Trophoblast cell (in vitro differentiated cells and primary cell): ENCODE measurements at regions not wholly inside any gene's neighbourhood (a gene's known extent, or its start where the extent isn't known, plus 50 kb on each side); places are given as distances from the start of the nearest gene placed in this dataset.

ENCODE experiments used
- DNase-seq, 2 donors: peaks; one replicate each; pipeline ENCODE4 v3.0.0-alpha.2; 2016
- H2AFZ ChIP-seq: 2 replicates; pipeline ENCODE4 v1.6.1; 2013; ENCODE audit warnings: low read length, moderate library complexity, mild to moderate bottlenecking; ENCODE audit not compliant: insufficient read depth, poor library complexity
- H2AK5ac ChIP-seq: 2 replicates; pipeline ENCODE4 v1.6.1; 2013; ENCODE audit warnings: mild to moderate bottlenecking, low read length
- H2BK120ac ChIP-seq: 2 replicates; pipeline ENCODE4 v1.6.1; 2013; ENCODE audit warnings: low read length, mild to moderate bottlenecking, moderate library complexity; ENCODE audit not compliant: insufficient read depth, poor library complexity
- H2BK12ac ChIP-seq: 2 replicates; pipeline ENCODE4 v1.6.1; 2013; ENCODE audit warnings: mild to moderate bottlenecking, low read length, moderate library complexity
- H2BK5ac ChIP-seq: 2 replicates; pipeline ENCODE4 v1.6.1; 2013; ENCODE audit warnings: low read length, low read depth, moderate library complexity, mild to moderate bottlenecking; ENCODE audit not compliant: poor library complexity
- H3K14ac ChIP-seq: 2 replicates; pipeline ENCODE4 v1.6.1; 2013; ENCODE audit warnings: mild to moderate bottlenecking, low read length
- H3K18ac ChIP-seq: 2 replicates; pipeline ENCODE4 v1.6.1; 2013; ENCODE audit warnings: mild to moderate bottlenecking, low read length
- H3K23ac ChIP-seq: 2 replicates; pipeline ENCODE4 v1.6.1; 2013; ENCODE audit warnings: low read length
- H3K27ac ChIP-seq: 2 replicates; pipeline ENCODE4 v1.5.1; 2013; ENCODE audit warnings: low read depth, mild to moderate bottlenecking, inconsistent platforms, low read length, moderate library complexity
- H3K27me3 ChIP-seq: 2 replicates; pipeline ENCODE4 v1.6.1; 2013; ENCODE audit warnings: inconsistent platforms, mild to moderate bottlenecking, low read length, moderate library complexity; ENCODE audit not compliant: insufficient read depth
- H3K36me3 ChIP-seq, 2 experiments: 1 replicate in 1 of 2; 2 replicates in 1 of 2; pipeline ENCODE4 v1.6.1; 2013; ENCODE audit warnings: low read length in 2 of 2, mild to moderate bottlenecking in 2 of 2, moderate library complexity in 1 of 2; ENCODE audit not compliant: insufficient read depth in 2 of 2, control insufficient read depth in 1 of 2
- H3K4ac ChIP-seq: 2 replicates; pipeline ENCODE4 v1.6.1; 2013; ENCODE audit warnings: low read depth, mild to moderate bottlenecking, low read length, moderate library complexity
- H3K4me1 ChIP-seq, 2 experiments: 1 replicate in 1 of 2; 2 replicates in 1 of 2; pipeline ENCODE4 v1.6.1; 2013; ENCODE audit warnings: low read length in 2 of 2, mild to moderate bottlenecking in 2 of 2, moderate library complexity in 1 of 2; ENCODE audit not compliant: insufficient read depth in 2 of 2, control insufficient read depth in 1 of 2
- H3K4me2 ChIP-seq: 2 replicates; pipeline ENCODE4 v1.6.1; 2013; ENCODE audit warnings: inconsistent platforms, mild to moderate bottlenecking, low read length, moderate library complexity
- H3K4me3 ChIP-seq: 2 replicates; pipeline ENCODE4 v1.5.1; 2013; ENCODE audit warnings: mild to moderate bottlenecking, low read depth, low read length, inconsistent platforms
- H3K79me1 ChIP-seq: one replicate; pipeline ENCODE4 v1.6.1; 2013; ENCODE audit warnings: low read length
- H3K79me2 ChIP-seq: 2 replicates; pipeline ENCODE4 v1.6.1; 2013; ENCODE audit warnings: low read length, mild to moderate bottlenecking; ENCODE audit not compliant: control insufficient read depth, insufficient read depth, poor library complexity
- H3K9ac ChIP-seq: 2 replicates; pipeline ENCODE4 v1.6.1; 2013; ENCODE audit warnings: mild to moderate bottlenecking, low read length
- H3K9me3 ChIP-seq: 2 replicates; pipeline ENCODE4 v1.6.1; 2013; ENCODE audit warnings: low read depth, mild to moderate bottlenecking, control low read depth, inconsistent platforms, low read length; ENCODE audit not compliant: insufficient read depth
- H4K12ac ChIP-seq: 2 replicates; pipeline ENCODE4 v1.6.1; 2013; ENCODE audit warnings: low read depth, mild to moderate bottlenecking, low read length, moderate library complexity
- H4K8ac ChIP-seq: 2 replicates; pipeline ENCODE4 v1.6.1; 2013; ENCODE audit warnings: low read depth, mild to moderate bottlenecking, low read length, moderate library complexity
- H4K91ac ChIP-seq: one replicate; pipeline ENCODE4 v1.6.1; 2013; ENCODE audit warnings: low read depth, mild to moderate bottlenecking, low read length, moderate library complexity
- WGBS: extraction: QIAGEN DNeasy Blood & Tissue Kit; methylation state at CpG from one replicate; pipeline ENCODE4 v1.1.7; 2013; ENCODE audit warnings: missing lambda C conversion rate; ENCODE audit not compliant: insufficient read length, insufficient coverage; ENCODE audit errors: extremely low coverage; 5-methylcytosine and 5-hydroxymethylcytosine counted together

GRCh38 chr14:34297786-34298520 is 164.1 kb downstream of the SPTSSA start:
- H3K79me1 ChIP-seq = no peaks in the 10 kb centered on the region
- H3K9me3 ChIP-seq = peaks cover 2% of the 10 kb centered on the region
- H3K18ac ChIP-seq = no peak overlapping the region
- H3K27ac ChIP-seq = no peak overlapping the region
- H2BK5ac ChIP-seq = peak overlapping the region; percentile 48
- no peak overlapping the region for H2AK5ac ChIP-seq
- H3K14ac ChIP-seq = no peak overlapping the region
- no peak overlapping the region for H3K4me2 ChIP-seq
- H4K91ac ChIP-seq = peak overlapping the region; percentile 38
- H3K79me2 ChIP-seq = no peaks in the 10 kb centered on the region
- H3K9ac ChIP-seq = no peak overlapping the region
- H2AFZ ChIP-seq = no peak overlapping the region
- no peak overlapping the region for H3K4me3 ChIP-seq
- DNase-seq = peak; percentile 64 to 80
- WGBS = no CpG with 5 or more reads among the region's 6 CpGs
- H3K36me3 ChIP-seq = no peaks in the 10 kb centered on the region
- H4K12ac ChIP-seq = no peak overlapping the region
- H2BK12ac ChIP-seq = no peak overlapping the region
- H3K4me1 ChIP-seq = no peaks in the 10 kb centered on the region
- no peak overlapping the region for H4K8ac ChIP-seq
- H3K27me3 ChIP-seq = no peaks in the 10 kb centered on the region
- H2BK120ac ChIP-seq = peak overlapping the region; percentile 27
- H3K23ac ChIP-seq = no peak overlapping the region
- H3K4ac ChIP-seq = no peak overlapping the region

GRCh38 chr14:34283590-34283989 is 178.4 kb downstream of the SPTSSA start:
- Histone ChIP-seq H2BK12ac (no peak overlapping the region), H3K14ac (no peak overlapping the region), H3K4me3 (no peak overlapping the region), H3K18ac (no peak overlapping the region), H3K9ac (no peak overlapping the region), H2BK5ac (no peak overlapping the region), H3K79me2 (no peaks in the 10 kb centered on the region), H3K27ac (no peak overlapping the region), H2BK120ac (no peak overlapping the region), H3K9me3 (no peaks in the 10 kb centered on the region), H4K8ac (no peak overlapping the region), H3K4me2 (no peak overlapping the region), H3K79me1 (no peaks in the 10 kb centered on the region), H3K4ac (no peak overlapping the region), H4K12ac (no peak overlapping the region), H3K27me3 (no peaks in the 10 kb centered on the region), H2AK5ac (no peak overlapping the region), H3K36me3 (no peaks in the 10 kb centered on the region), H3K23ac (no peak overlapping the region), H4K91ac (no peak overlapping the region), H2AFZ (no peak overlapping the region), H3K4me1 (no peaks in the 10 kb centered on the region)
- no peak for DNase-seq

- no peaks in the 10 kb centered on the region for H3K9me3 ChIP-seq
- H3K27me3 ChIP-seq = no peaks in the 10 kb centered on the region
- H2BK5ac ChIP-seq = no peak overlapping the region
- H2AK5ac ChIP-seq = no peak overlapping the region
- no peaks in the 10 kb centered on the region for H3K79me2 ChIP-seq
- H4K8ac ChIP-seq = no peak overlapping the region
- no peak overlapping the region for H2BK12ac ChIP-seq
- no peak overlapping the region for H3K23ac ChIP-seq
- H3K4ac ChIP-seq = no peak overlapping the region
- no peak overlapping the region for H3K27ac ChIP-seq
- DNase-seq = no peak
- no peaks in the 10 kb centered on the region for H3K4me1 ChIP-seq
- H3K9ac ChIP-seq = no peak overlapping the region
- no peak overlapping the region for H3K4me2 ChIP-seq
- no peak overlapping the region for H2BK120ac ChIP-seq
- no peaks in the 10 kb centered on the region for H3K79me1 ChIP-seq
- no peak overlapping the region for H4K12ac ChIP-seq
- no peak overlapping the region for H3K18ac ChIP-seq
- H3K14ac ChIP-seq = no peak overlapping the region
- no peak overlapping the region for H2AFZ ChIP-seq
- H4K91ac ChIP-seq = no peak overlapping the region
- no peaks in the 10 kb centered on the region for H3K36me3 ChIP-seq
- no peak overlapping the region for H3K4me3 ChIP-seq
Observed at GRCh38 chr14:34277191-34277590, 184.8 kb downstream of the SPTSSA start.

DNA sequence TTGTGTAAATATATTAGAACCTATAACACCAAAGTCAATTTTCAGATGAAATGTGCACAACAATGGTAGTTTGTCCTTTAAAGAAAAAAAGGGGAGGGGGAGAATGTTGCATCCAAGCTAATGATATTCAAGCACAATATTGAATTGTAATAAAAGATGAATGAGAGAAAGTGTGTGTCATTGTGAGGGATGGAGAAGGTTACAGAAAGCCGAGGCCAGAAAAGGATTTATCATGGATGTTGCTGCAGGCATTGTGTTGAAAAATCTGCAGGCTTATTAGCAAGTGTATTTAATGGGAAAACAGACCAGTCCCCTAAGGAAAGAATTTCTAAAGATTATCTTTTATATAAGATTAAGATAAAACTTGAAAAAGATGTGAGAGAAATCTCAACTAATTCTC is 186.5 kb downstream of the SPTSSA start:
- WGBS = no CpG with 5 or more reads among the region's 1 CpG
- H4K91ac ChIP-seq = no peak overlapping the region
- no peak overlapping the region for H3K4ac ChIP-seq
- H2AFZ ChIP-seq = no peak overlapping the region
- no peaks in the 10 kb centered on the region for H3K36me3 ChIP-seq
- no peak overlapping the region for H3K27ac ChIP-seq
- H3K27me3 ChIP-seq = no peaks in the 10 kb centered on the region
- no peaks in the 10 kb centered on the region for H3K4me1 ChIP-seq
- H3K9me3 ChIP-seq = no peaks in the 10 kb centered on the region
- H2BK5ac ChIP-seq = no peak overlapping the region
- H3K79me1 ChIP-seq = no peaks in the 10 kb centered on the region
- no peak overlapping the region for H2BK12ac ChIP-seq
- H3K18ac ChIP-seq = no peak overlapping the region
- no peak overlapping the region for H3K4me2 ChIP-seq
- no peak overlapping the region for H4K12ac ChIP-seq
- no peak for DNase-seq
- no peak overlapping the region for H3K14ac ChIP-seq
- no peak overlapping the region for H2AK5ac ChIP-seq
- no peak overlapping the region for H3K4me3 ChIP-seq
- no peak overlapping the region for H2BK120ac ChIP-seq
- H3K79me2 ChIP-seq = no peaks in the 10 kb centered on the region
- H3K9ac ChIP-seq = no peak overlapping the region
- H3K23ac ChIP-seq = no peak overlapping the region
- H4K8ac ChIP-seq = no peak overlapping the region
